Left ventricle myocardium inferior (tissue), 1 donor: ENCODE measurements at regions not wholly inside any gene's neighbourhood (a gene's known extent, or its start where the extent isn't known, plus 50 kb on each side); places are given as distances from the start of the nearest gene placed in this dataset.

ENCODE experiments used
- DNase-seq: peaks from one replicate; pipeline ENCODE4 v3.0.0-alpha.2; 2020
- H3K27ac ChIP-seq: fragments of 200-600 bp; replicated peaks from 2 replicates; pipeline ENCODE4 v1.8.0; 2021
- H3K27me3 ChIP-seq: fragments of 200-600 bp; 2 replicates; pipeline ENCODE4 v1.8.0; 2021; ENCODE audit warnings: low read depth
- H3K36me3 ChIP-seq: fragments of 200-600 bp; 2 replicates; pipeline ENCODE4 v1.8.0; 2021
- H3K4me1 ChIP-seq: fragments of 200-600 bp; 2 replicates; pipeline ENCODE4 v1.8.0; 2021
- H3K4me3 ChIP-seq: fragments of 200-600 bp; 2 replicates; pipeline ENCODE4 v1.8.0; 2021; ENCODE audit warnings: mild to moderate bottlenecking, moderate library complexity
- H3K9me3 ChIP-seq: fragments of 200-600 bp; replicated peaks from 2 replicates; pipeline ENCODE4 v1.8.0; 2021
- intact Hi-C: fragments of 100-400 bp; cut with micrococcal nuclease; formaldehyde crosslinking; loops from one replicate; pipeline ENCODE4 v1.11.0; 2022
- TF ChIP-seq, protein P1 (sequence below): fragments of 200-600 bp; IDR thresholded peaks from 2 replicates; pipeline ENCODE4 v1.8.0; 2021; ENCODE audit warnings: antibody characterized with exemption, mild to moderate bottlenecking, borderline replicate concordance
- donor health status: DM: no; HTN: yes; CAD: no; lungs with severe emphysema.

DNA sequence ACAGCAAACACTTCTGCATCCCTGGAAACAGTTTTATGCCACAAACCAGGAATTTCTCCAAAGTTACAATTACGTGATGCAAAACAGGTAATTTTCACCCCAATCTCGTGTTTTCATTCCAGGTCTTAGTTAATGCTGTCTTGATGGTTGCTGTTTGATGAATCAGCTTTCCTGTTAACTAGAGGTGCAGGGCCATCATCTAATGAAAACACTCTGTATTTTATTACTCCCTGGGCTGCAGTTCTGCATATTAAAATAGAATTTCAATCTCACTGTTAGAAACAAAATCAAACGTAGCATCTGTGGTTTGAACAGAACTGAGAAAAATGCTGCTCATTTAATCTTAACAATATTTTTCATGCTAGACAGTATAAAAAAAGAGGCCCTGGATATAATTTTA is 129.4 kb downstream of the TUSC1 start:
- H3K36me3 ChIP-seq: no peaks in the 10 kb centered on the region
- intact Hi-C loops: no loop called here
- DNase-seq: no peak
- no peak overlapping the region for H3K27ac ChIP-seq
- H3K4me1 ChIP-seq: no peaks in the 10 kb centered on the region
- no peak overlapping the region for H3K4me3 ChIP-seq
- peaks cover 5% of the 10 kb centered on the region for H3K9me3 ChIP-seq
- TF ChIP-seq, protein P1, sequence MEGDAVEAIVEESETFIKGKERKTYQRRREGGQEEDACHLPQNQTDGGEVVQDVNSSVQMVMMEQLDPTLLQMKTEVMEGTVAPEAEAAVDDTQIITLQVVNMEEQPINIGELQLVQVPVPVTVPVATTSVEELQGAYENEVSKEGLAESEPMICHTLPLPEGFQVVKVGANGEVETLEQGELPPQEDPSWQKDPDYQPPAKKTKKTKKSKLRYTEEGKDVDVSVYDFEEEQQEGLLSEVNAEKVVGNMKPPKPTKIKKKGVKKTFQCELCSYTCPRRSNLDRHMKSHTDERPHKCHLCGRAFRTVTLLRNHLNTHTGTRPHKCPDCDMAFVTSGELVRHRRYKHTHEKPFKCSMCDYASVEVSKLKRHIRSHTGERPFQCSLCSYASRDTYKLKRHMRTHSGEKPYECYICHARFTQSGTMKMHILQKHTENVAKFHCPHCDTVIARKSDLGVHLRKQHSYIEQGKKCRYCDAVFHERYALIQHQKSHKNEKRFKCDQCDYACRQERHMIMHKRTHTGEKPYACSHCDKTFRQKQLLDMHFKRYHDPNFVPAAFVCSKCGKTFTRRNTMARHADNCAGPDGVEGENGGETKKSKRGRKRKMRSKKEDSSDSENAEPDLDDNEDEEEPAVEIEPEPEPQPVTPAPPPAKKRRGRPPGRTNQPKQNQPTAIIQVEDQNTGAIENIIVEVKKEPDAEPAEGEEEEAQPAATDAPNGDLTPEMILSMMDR: no peak
- H3K27me3 ChIP-seq: no peaks in the 10 kb centered on the region

DNA sequence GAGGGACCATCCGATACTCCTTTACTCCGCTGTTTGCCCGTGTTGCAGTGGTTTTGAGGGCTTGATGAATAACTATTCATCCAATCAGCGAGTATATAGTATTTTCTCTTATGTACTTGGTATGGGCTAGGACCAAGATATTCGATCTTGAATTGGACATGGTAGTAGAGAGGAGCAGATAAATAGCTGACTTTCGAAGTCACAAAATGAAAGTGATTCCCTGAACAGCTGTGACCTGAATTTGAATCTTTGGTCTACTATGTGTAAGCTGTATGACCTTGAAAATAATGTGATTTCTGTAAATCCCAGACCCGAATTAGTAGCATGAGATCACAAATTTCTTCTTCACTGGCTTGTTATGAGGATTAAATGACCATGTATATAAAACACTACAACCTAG is 134.4 kb downstream of the TUSC1 start:
- H3K27me3 ChIP-seq: no peaks in the 10 kb centered on the region
- intact Hi-C loops: no loop called here
- no peak overlapping the region for H3K4me3 ChIP-seq
- H3K36me3 ChIP-seq: no peaks in the 10 kb centered on the region
- no peak for DNase-seq
- TF ChIP-seq, protein P1: no peak
- H3K9me3 ChIP-seq: no peaks in the 10 kb centered on the region
- no peaks in the 10 kb centered on the region for H3K4me1 ChIP-seq
- no peak overlapping the region for H3K27ac ChIP-seq

- H3K36me3 ChIP-seq: no peaks in the 10 kb centered on the region
These were observed 135.9 kb downstream of the TUSC1 start for GRCh38 chr9:25542319-25542718.

DNA sequence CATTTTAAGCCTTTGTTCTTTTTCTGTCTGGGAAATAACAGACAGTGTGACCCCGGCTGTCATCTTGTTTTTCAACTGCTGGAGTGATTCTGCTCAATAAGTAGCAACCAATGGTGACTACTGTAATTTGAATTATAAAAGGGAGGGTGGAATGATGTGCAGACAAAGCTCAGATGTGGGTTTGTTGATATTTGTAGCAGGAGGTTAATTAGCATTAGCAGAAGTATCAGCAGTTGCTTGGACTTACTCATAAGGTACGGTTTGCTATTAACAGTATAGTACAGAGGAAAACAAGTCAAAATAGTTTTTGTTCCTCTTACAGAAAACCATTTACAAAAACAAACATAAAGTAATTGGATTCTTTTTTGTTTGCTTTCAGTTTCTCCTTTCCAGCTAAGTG is 140.4 kb downstream of the TUSC1 start:
- H3K4me1 ChIP-seq: no peaks in the 10 kb centered on the region
- H3K9me3 ChIP-seq: no peaks in the 10 kb centered on the region
- TF ChIP-seq, protein P1: no peak
- H3K36me3 ChIP-seq: no peaks in the 10 kb centered on the region
- no peak overlapping the region for H3K4me3 ChIP-seq
- intact Hi-C loops: no loop called here
- no peak for DNase-seq
- H3K27ac ChIP-seq: no peak overlapping the region
- H3K27me3 ChIP-seq: no peaks in the 10 kb centered on the region

More at GRCh38 chr9:25542319-25542718, 135.9 kb downstream of the TUSC1 start:
- Histone ChIP-seq H3K4me1 (no peaks in the 10 kb centered on the region), H3K27me3 (no peaks in the 10 kb centered on the region), H3K4me3 (no peak overlapping the region), H3K27ac (no peak overlapping the region), H3K9me3 (no peaks in the 10 kb centered on the region)
- DNase-seq: no peak
- TF ChIP-seq, protein P1: no peak
- intact Hi-C loops: no loop called here

DNA sequence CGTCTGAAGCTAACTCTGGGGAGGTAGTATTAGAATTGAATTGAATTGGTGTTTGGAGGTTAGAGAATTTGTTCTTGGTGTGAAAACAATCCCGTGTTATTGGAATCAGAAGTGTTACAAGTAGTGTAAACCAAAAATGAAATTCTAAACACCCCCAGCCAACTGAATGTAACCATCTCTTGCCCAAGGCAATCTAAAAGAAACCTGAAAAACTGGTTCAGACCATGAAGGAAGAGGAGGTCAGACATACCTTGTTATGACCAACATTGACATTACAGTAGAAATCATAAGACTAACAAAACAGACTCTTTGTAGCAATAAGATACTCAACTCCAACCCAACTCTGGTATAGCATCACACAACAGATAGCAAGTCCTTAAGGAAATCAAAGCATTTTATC is 159.0 kb downstream of the TUSC1 start:
- TF ChIP-seq, protein P1: no peak
- no peaks in the 10 kb centered on the region for H3K27me3 ChIP-seq
- H3K9me3 ChIP-seq: peaks cover 2% of the 10 kb centered on the region
- intact Hi-C loops: no loop called here
- H3K36me3 ChIP-seq: no peaks in the 10 kb centered on the region
- DNase-seq: no peak
- H3K4me3 ChIP-seq: no peak overlapping the region
- no peak overlapping the region for H3K27ac ChIP-seq
- H3K4me1 ChIP-seq: no peaks in the 10 kb centered on the region

GRCh38 chr9:25517701-25518100 is 160.5 kb downstream of the TUSC1 start:
- DNase-seq: no peak
- TF ChIP-seq, protein P1: no peak
- Histone ChIP-seq H3K4me1 (no peaks in the 10 kb centered on the region), H3K36me3 (no peaks in the 10 kb centered on the region), H3K9me3 (no peaks in the 10 kb centered on the region), H3K27me3 (no peaks in the 10 kb centered on the region), H3K27ac (no peak overlapping the region), H3K4me3 (no peak overlapping the region)
- intact Hi-C loops: no loop called here
